ENCODE measurements at regions not wholly inside any gene's neighbourhood (a gene's known extent, or its start where the extent isn't known, plus 50 kb on each side); places are given as distances from the start of the nearest gene placed in this dataset.

- Histone ChIP-seq H3K27ac (no peak overlapping the region), H3K9me3 (no peaks in the 10 kb centered on the region), H3K27me3 (no peaks in the 10 kb centered on the region), H3K36me3 (no peaks in the 10 kb centered on the region), H3K4me1 (no peaks in the 10 kb centered on the region), H3K4me3 (no peak overlapping the region)
- TF ChIP-seq POLR2A (IDR thresholded peaks at IDR 0.05) = no peak
- TF ChIP-seq CTCF (IDR thresholded peaks at IDR 0.05) = no peak
- no peak for DNase-seq
These were observed 79.4 kb upstream of the MAPK10 start for GRCh38 chr4:86439293-86439692.

GRCh38 chr4:86441175-86441936 lies 81.5 kb upstream of the MAPK10 start:
- H3K27me3 ChIP-seq = no peaks in the 10 kb centered on the region
- TF ChIP-seq CTCF (IDR thresholded peaks at IDR 0.05) = no peak
- TF ChIP-seq POLR2A (IDR thresholded peaks at IDR 0.05) = no peak
- H3K4me1 ChIP-seq = no peaks in the 10 kb centered on the region
- DNase-seq = no peak
- no peak overlapping the region for H3K27ac ChIP-seq
- no peaks in the 10 kb centered on the region for H3K9me3 ChIP-seq
- no peaks in the 10 kb centered on the region for H3K36me3 ChIP-seq
- H3K4me3 ChIP-seq = no peak overlapping the region

DNA sequence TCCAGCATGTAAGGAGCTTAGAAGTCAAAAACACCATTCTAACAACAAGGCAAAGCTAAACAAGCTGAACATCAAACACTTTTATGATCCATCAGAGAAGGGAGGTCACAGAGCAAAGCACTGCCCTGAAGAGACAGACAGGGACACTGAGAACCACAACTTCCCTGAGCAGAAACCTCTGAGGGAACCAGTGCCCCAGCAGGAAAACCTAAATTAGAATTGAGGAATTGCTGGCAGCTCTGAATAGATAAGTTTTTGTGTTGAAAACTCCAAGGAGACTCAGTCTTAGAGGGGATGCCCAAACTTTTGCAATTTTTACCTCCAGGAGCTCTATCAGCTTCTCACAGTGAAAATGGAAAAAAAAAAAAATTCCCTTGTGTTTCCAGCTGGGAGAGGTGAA lies 83.0 kb upstream of the MAPK10 start:
- Histone ChIP-seq H3K36me3 (no peaks in the 10 kb centered on the region), H3K27ac (no peak overlapping the region), H3K4me3 (no peak overlapping the region), H3K9me3 (no peaks in the 10 kb centered on the region), H3K4me1 (no peaks in the 10 kb centered on the region), H3K27me3 (no peaks in the 10 kb centered on the region)
- DNase-seq = no peak
- TF ChIP-seq POLR2A (IDR thresholded peaks at IDR 0.05) (no peak), CTCF (IDR thresholded peaks at IDR 0.05) (no peak)

DNA sequence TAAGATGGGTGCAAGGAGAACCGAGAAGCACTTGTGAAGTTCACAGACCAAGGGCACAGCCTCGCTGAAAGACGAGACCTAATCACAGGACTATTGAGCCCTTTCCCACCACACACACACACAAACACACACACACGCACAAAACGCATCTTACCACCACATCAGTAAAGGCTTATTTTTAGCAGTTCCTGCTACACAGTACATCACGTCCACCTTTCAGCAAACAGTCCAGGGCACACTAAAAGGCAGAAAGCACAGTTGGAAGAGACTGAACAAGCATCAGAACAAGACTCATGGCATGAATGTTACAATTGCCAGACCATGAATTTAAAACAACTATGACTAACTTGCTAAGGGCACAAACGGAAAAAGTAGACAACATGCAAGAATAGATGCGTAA lies 83.6 kb upstream of the MAPK10 start:
- TF ChIP-seq POLR2A (IDR thresholded peaks at IDR 0.05) = no peak
- no peak for TF ChIP-seq CTCF (IDR thresholded peaks at IDR 0.05)
- Histone ChIP-seq H3K4me3 (no peak overlapping the region), H3K27me3 (no peaks in the 10 kb centered on the region), H3K9me3 (no peaks in the 10 kb centered on the region), H3K36me3 (no peaks in the 10 kb centered on the region), H3K27ac (no peak overlapping the region), H3K4me1 (no peaks in the 10 kb centered on the region)
- DNase-seq = no peak

DNA sequence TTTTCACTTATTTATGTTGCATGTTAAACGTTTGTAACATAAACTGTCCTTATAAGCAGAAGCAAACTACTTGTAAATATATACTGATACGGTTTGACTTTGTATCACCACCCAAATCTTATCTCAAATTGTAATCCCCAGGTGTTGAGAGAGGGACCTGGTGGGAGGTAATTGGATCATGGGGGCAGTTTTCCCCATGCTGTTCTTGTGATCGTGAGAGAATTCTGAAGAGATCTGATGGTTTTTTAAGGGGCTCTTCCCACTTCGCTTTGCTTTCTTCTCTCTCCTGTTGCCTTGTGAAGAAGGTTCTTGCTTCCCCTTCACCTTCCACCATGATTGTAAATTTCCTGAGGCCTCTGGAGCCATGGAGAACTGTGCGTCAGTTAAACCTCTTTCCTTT lies 87.1 kb upstream of the MAPK10 start:
- H3K4me3 ChIP-seq = no peak overlapping the region
- no peak for DNase-seq

More for the DNA sequence above, 87.1 kb upstream of the MAPK10 start:
- H3K36me3 ChIP-seq = no peaks in the 10 kb centered on the region
- no peaks in the 10 kb centered on the region for H3K27me3 ChIP-seq
- H3K4me1 ChIP-seq = no peaks in the 10 kb centered on the region
- no peak for TF ChIP-seq CTCF (IDR thresholded peaks at IDR 0.05)
- TF ChIP-seq POLR2A (IDR thresholded peaks at IDR 0.05) = no peak
- H3K27ac ChIP-seq = no peak overlapping the region
- H3K9me3 ChIP-seq = no peaks in the 10 kb centered on the region

Data from Peyer's patch (tissue), 4 donors.